HFFc6 (cell line): ENCODE measurements at regions not wholly inside any gene's neighbourhood (a gene's known extent, or its start where the extent isn't known, plus 50 kb on each side); places are given as distances from the start of the nearest gene placed in this dataset.
"Not testable (repeated sequence)": the region's sequence is repeated elsewhere in the genome, so short reads cannot be mapped to it uniquely, and the experiment has no call there.

Experiments
- DNase-seq: peaks from one replicate; pipeline ENCODE4 v3.0.0-alpha.2; 2018
- H3K27ac Mint-ChIP-seq: 2 replicates; pipeline ENCODE4 v1.8.0; 2020; ENCODE audit warnings: mild to moderate bottlenecking, mixed read lengths
- H3K27me3 Mint-ChIP-seq: 2 replicates; pipeline ENCODE4 v1.8.0; 2021; ENCODE audit warnings: mild to moderate bottlenecking, moderate library complexity, mixed read lengths; ENCODE audit not compliant: insufficient read depth
- H3K36me3 Mint-ChIP-seq: 2 replicates; pipeline ENCODE4 v1.8.0; 2021; ENCODE audit warnings: low read depth, mixed read lengths
- H3K4me1 Mint-ChIP-seq: 2 replicates; pipeline ENCODE4 v1.8.0; 2020; ENCODE audit warnings: low read depth, mixed read lengths
- H3K4me3 Mint-ChIP-seq: 2 replicates; pipeline ENCODE4 v1.8.0; 2020; ENCODE audit warnings: mild to moderate bottlenecking, moderate library complexity, mixed read lengths
- H3K9me3 Mint-ChIP-seq: 2 replicates; pipeline ENCODE4 v1.8.0; 2020; ENCODE audit warnings: mild to moderate bottlenecking, mixed read lengths
- TF ChIP-seq, protein P1 (sequence below): fragments of 200-600 bp; sonication (generic); IDR thresholded peaks from 2 replicates; pipeline ENCODE4 v1.5.0; 2021; ENCODE audit warnings: antibody characterized with exemption, mild to moderate bottlenecking

DNA sequence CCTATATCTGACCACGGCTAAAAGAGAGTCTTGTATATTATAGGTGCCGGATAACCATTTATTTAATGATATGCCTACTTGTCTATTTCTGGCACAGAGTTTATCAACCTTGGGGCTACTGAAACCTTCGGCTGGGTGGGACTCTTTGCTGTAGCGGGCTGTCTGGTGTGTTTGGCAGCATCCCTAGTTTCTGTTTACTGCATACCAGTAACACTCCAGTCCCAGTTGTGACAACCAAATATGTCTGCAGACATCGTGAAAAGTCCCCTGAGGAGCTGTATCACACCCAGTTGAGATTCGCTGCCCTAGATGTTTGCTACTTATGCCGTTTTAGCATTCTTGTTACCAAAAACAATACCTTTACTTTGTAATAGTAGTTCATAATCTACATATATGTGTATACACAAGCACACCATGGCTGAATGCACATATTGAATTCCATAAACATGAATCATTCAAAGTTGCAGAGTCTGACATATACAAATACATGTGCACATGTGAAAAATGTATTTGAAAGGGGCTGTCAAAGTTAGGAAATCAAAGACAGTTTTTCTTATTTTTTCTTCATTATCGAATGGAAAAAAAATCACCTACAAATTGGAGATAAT, 89.1 kb upstream of the SHISA6 start:
- no peaks in the 10 kb centered on the region for H3K36me3 Mint-ChIP-seq
- H3K4me3 Mint-ChIP-seq, result no peak overlapping the region
- TF ChIP-seq, protein P1, sequence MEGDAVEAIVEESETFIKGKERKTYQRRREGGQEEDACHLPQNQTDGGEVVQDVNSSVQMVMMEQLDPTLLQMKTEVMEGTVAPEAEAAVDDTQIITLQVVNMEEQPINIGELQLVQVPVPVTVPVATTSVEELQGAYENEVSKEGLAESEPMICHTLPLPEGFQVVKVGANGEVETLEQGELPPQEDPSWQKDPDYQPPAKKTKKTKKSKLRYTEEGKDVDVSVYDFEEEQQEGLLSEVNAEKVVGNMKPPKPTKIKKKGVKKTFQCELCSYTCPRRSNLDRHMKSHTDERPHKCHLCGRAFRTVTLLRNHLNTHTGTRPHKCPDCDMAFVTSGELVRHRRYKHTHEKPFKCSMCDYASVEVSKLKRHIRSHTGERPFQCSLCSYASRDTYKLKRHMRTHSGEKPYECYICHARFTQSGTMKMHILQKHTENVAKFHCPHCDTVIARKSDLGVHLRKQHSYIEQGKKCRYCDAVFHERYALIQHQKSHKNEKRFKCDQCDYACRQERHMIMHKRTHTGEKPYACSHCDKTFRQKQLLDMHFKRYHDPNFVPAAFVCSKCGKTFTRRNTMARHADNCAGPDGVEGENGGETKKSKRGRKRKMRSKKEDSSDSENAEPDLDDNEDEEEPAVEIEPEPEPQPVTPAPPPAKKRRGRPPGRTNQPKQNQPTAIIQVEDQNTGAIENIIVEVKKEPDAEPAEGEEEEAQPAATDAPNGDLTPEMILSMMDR, result no peak
- no peaks in the 10 kb centered on the region; the same call in 1 of the 2 replicates for H3K27me3 Mint-ChIP-seq
- peaks cover 55% of the 10 kb centered on the region for H3K9me3 Mint-ChIP-seq
- no peaks in the 10 kb centered on the region for H3K4me1 Mint-ChIP-seq
- DNase-seq, result no peak
- H3K27ac Mint-ChIP-seq, result no peak overlapping the region

DNA sequence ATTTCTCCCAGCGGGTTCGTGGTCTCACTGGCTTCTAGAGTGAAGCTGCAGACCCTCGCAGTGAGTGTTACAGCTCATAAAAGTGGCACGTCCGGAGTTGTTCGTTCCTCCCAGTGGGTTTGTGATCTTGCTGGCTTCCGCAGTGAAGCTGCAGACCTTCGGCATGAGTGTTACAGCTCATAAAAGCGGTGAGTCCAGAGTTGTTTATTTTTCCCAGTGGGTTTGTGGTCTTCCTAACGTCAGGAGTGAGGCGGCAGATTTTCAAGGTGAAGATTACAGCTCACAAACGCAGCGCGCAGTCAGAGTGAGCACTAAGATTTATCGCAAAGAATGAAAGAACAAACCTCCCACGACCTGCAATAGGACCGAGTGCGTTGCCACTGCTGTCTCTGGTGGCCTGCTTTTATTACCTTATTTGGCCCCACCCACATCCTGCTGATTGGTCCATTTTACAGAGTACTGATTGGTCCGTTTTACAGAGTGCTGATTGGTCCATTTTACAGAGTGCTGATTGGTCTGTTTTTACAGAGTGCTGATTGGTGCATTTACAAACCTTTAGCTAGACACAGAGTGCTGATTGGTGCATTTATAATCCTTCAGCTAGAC, 90.0 kb upstream of the SHISA6 start:
- H3K27me3 Mint-ChIP-seq, H3K4me3 Mint-ChIP-seq, H3K36me3 Mint-ChIP-seq, H3K27ac Mint-ChIP-seq, DNase-seq, H3K4me1 Mint-ChIP-seq: not testable (repeated sequence)
- peaks cover 56% of the 10 kb centered on the region for H3K9me3 Mint-ChIP-seq

DNA sequence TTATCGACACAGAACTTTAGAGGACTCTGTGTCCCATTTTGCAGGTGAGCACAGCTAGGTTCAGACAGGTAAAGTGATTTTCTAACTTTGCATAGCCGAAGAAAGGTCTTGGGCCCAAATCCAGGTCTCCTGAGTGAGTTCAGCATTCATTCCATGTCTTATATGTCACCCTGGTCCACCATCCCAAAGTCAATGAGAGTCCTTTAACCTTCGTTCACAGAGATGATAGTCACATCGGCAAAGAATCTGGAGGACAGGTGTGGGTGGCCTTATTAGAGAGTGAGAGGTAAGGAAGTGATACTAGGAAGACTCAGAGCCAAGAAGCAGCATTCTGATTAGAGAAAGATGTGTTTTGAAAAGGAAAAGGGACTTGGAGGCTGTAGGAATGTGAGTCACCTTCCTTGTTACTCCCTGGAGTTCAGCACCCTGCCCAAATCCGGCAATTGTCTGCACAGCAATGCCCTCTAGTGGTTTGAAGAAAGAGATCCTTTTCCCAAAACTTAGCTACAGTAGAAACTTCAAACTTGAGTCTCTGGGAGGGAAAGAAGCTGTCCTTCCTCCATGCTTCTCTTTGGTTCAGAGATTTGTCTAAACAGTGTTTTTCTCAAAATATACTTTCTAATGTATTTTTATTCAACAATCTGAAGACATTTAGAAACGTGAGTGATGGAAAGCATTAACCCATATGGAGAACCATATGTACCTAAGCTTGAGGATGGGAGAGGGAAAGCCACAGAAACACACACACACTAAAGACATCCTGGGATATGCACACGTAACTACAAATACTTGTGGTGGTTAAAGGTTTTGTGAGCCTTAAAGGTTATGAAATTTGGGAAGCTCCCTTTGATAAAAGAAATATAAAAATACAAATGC, 96.4 kb upstream of the SHISA6 start:
- Mint-ChIP-seq H3K27me3 (no peaks in the 10 kb centered on the region), H3K4me3 (no peak overlapping the region), H3K27ac (no peak overlapping the region), H3K36me3 (no peaks in the 10 kb centered on the region), H3K9me3 (peaks cover 35% of the 10 kb centered on the region), H3K4me1 (no peaks in the 10 kb centered on the region)
- peak; percentile 35 for DNase-seq
- TF ChIP-seq, protein P1, result peak; percentile 72

DNA sequence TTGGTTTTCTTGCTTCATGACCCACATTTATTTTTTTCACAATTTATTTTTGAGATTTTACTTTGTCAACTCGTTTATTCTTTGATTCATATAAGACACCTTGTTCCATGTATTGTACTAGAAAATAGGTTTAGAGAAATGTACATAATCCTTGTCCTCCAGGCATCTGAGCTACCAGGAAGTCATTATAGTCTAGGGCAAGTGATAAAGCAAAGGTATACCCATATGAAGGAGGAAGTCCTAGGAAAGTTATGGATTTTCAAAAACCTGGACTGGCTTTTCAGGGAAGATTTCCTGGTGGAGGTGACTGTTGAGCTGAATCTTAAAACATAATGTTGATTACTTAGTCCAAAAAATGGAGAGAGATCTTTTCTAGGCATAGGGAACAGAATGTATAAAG, 98.8 kb upstream of the SHISA6 start:
- H3K4me3 Mint-ChIP-seq, result no peak overlapping the region
- no peaks in the 10 kb centered on the region for H3K4me1 Mint-ChIP-seq
- DNase-seq, result no peak
- H3K27ac Mint-ChIP-seq, result no peak overlapping the region
- H3K36me3 Mint-ChIP-seq, result no peaks in the 10 kb centered on the region
- H3K9me3 Mint-ChIP-seq, result peaks cover 31% of the 10 kb centered on the region
- TF ChIP-seq, protein P1, result no peak
- H3K27me3 Mint-ChIP-seq, result no peaks in the 10 kb centered on the region

DNA sequence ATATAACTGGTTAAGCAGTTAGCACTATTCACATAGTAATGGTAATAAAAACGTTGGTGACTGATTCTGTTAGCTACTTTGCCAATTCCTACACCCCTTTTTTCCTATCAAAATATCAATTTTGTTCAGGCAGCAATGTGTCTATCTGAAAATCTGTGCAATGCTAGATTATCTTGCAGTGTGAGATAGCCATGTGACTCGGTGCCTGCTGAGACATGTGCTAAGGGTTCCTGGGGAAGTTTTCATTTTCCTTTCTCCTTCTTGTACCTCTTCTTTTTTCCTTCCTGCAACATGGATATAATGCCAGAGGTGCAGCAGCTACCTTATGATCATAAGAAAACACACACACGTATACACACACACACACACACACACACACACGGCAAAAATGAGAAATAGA, 100.5 kb upstream of the SHISA6 start:
- H3K36me3 Mint-ChIP-seq, result no peaks in the 10 kb centered on the region
- H3K27me3 Mint-ChIP-seq, result no peaks in the 10 kb centered on the region
- H3K4me3 Mint-ChIP-seq, result no peak overlapping the region
- no peak for DNase-seq
- TF ChIP-seq, protein P1, result no peak
- no peak overlapping the region for H3K27ac Mint-ChIP-seq
- no peaks in the 10 kb centered on the region for H3K4me1 Mint-ChIP-seq
- peaks cover 23% of the 10 kb centered on the region for H3K9me3 Mint-ChIP-seq

DNA sequence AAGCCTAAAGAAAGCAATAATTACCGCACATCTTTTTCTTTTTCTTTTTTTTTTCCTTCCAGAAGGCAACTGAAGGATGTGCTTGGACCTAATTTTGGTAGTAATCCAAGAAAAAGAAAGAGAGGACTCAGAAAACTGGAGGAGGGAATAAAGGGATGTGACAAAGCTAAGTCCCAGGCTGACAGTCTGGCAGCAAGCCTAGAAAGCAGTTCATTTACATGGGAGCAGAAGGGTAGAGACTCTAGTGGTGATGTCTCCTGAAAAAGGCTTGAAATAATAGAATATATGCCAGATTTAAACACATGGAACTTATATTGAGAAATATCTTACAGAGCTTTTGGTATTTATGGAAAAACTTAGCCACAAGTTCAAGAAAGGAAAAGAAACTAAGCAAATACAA, 101.0 kb upstream of the SHISA6 start:
- H3K36me3 Mint-ChIP-seq, result no peaks in the 10 kb centered on the region
- no peak for DNase-seq
- no peak overlapping the region for H3K27ac Mint-ChIP-seq
- TF ChIP-seq, protein P1, result no peak
- no peaks in the 10 kb centered on the region for H3K27me3 Mint-ChIP-seq
- no peaks in the 10 kb centered on the region for H3K4me1 Mint-ChIP-seq
- no peak overlapping the region for H3K4me3 Mint-ChIP-seq
- H3K9me3 Mint-ChIP-seq, result peaks cover 24% of the 10 kb centered on the region
